DND-41 (cell line): ENCODE measurements at regions not wholly inside any gene's neighbourhood (a gene's known extent, or its start where the extent isn't known, plus 50 kb on each side); places are given as distances from the start of the nearest gene placed in this dataset.

ENCODE experiments used
- ATAC-seq: fragments of 200-7000 bp; cut with Tn5 transposase; 3 replicates; pipeline ENCODE4 v1.9.1; 2021; ENCODE audit warnings: low read depth; ENCODE audit not compliant: insufficient read depth
- DNase-seq: peaks from one replicate; pipeline ENCODE4 v3.0.0-alpha.2; 2020
- H2AFZ ChIP-seq: 2 replicates; pipeline ENCODE4 v1.6.0; 2012; ENCODE audit warnings: low read depth, low read length
- H3K27ac ChIP-seq: 2 replicates; pipeline ENCODE4 v1.5.1; 2012; ENCODE audit warnings: low read length, inconsistent platforms
- H3K27me3 ChIP-seq: fragments of 200-600 bp; sonication (generic); 2 replicates; pipeline ENCODE4 v1.6.0; 2012; ENCODE audit warnings: low read length, mild to moderate bottlenecking, inconsistent platforms; ENCODE audit not compliant: insufficient read depth, poor library complexity
- H3K36me3 ChIP-seq: 2 replicates; pipeline ENCODE4 v1.5.1; 2012; ENCODE audit warnings: low read length, inconsistent platforms; ENCODE audit not compliant: insufficient read depth
- H3K4me1 ChIP-seq: 2 replicates; pipeline ENCODE4 v1.5.1; 2012; ENCODE audit warnings: mild to moderate bottlenecking, low read length; ENCODE audit not compliant: insufficient read depth
- H3K4me2 ChIP-seq: 2 replicates; pipeline ENCODE4 v1.6.0; 2012; ENCODE audit warnings: mild to moderate bottlenecking, moderate library complexity, low read length, inconsistent platforms; ENCODE audit not compliant: insufficient read depth
- H3K4me3 ChIP-seq, 2 experiments: fragments of 200-600 bp in 1 of 2; shearing (Covaris generic) in 1 of 2; 2 replicates each; pipeline ENCODE4 v1.5.1; 2012 to 2016; ENCODE audit warnings: inconsistent platforms in 2 of 2, low read length in 2 of 2, mild to moderate bottlenecking in 2 of 2, low read depth in 1 of 2, moderate library complexity in 1 of 2
- H3K79me2 ChIP-seq: 2 replicates; pipeline ENCODE4 v1.6.0; 2012; ENCODE audit warnings: low read length, inconsistent platforms; ENCODE audit not compliant: insufficient read depth
- H3K9ac ChIP-seq: 2 replicates; pipeline ENCODE4 v1.6.0; 2012; ENCODE audit warnings: low read depth, mild to moderate bottlenecking, inconsistent platforms, low read length, moderate library complexity
- H3K9me3 ChIP-seq: 2 replicates; pipeline ENCODE4 v1.5.1; 2012; ENCODE audit warnings: low read length, moderate library complexity, mild to moderate bottlenecking, inconsistent platforms; ENCODE audit not compliant: insufficient read depth, severe bottlenecking
- H4K20me1 ChIP-seq: 2 replicates; pipeline ENCODE4 v1.6.0; 2012; ENCODE audit warnings: low read length; ENCODE audit not compliant: insufficient read depth
- EZH2 ChIP-seq: IDR thresholded peaks from 3 replicates; pipeline ENCODE4 v1.6.1; 2012; ENCODE audit warnings: borderline replicate concordance, low read depth, mild to moderate bottlenecking, moderate library complexity, low read length, inconsistent platforms; ENCODE audit not compliant: severe bottlenecking
- TF ChIP-seq, protein P1 (sequence below): IDR thresholded peaks from 2 replicates; pipeline ENCODE4 v1.5.1; 2012; ENCODE audit warnings: borderline replicate concordance, low read length, moderate library complexity, mild to moderate bottlenecking; ENCODE audit not compliant: poor library complexity, severe bottlenecking; ENCODE audit errors: extremely low read depth

DNA sequence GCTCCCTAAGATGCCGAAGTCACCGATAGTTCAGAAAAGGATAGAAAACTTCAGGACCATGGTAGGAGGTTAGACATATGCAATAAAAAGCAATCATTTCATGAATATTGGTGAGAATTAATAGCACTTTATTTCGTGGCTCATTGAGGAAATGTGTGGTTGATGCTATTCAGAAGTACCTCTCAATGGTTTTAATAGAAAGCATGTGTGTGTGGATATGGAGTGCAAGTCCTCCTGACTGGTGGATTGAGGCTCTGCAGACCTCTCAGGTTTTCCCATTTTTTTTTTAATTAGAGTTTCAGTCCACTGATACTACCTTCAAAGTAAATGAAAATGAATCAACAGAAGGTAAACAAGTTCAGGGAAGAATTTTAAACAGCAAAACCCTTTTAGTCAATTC is 384.3 kb upstream of the RARB start:
- no peaks in the 10 kb centered on the region for H3K79me2 ChIP-seq
- no peak overlapping the region for H3K27ac ChIP-seq
- no peak for TF ChIP-seq EZH2
- TF ChIP-seq, protein P1, sequence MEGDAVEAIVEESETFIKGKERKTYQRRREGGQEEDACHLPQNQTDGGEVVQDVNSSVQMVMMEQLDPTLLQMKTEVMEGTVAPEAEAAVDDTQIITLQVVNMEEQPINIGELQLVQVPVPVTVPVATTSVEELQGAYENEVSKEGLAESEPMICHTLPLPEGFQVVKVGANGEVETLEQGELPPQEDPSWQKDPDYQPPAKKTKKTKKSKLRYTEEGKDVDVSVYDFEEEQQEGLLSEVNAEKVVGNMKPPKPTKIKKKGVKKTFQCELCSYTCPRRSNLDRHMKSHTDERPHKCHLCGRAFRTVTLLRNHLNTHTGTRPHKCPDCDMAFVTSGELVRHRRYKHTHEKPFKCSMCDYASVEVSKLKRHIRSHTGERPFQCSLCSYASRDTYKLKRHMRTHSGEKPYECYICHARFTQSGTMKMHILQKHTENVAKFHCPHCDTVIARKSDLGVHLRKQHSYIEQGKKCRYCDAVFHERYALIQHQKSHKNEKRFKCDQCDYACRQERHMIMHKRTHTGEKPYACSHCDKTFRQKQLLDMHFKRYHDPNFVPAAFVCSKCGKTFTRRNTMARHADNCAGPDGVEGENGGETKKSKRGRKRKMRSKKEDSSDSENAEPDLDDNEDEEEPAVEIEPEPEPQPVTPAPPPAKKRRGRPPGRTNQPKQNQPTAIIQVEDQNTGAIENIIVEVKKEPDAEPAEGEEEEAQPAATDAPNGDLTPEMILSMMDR = no peak
- no peak for DNase-seq
- no peaks in the 10 kb centered on the region for H3K36me3 ChIP-seq
- no peaks in the 10 kb centered on the region for H3K4me1 ChIP-seq
- no peak overlapping the region for H3K4me3 ChIP-seq
- no peaks in the 10 kb centered on the region for H3K9me3 ChIP-seq
- ATAC-seq = no peak
- no peaks in the 10 kb centered on the region for H4K20me1 ChIP-seq
- no peak overlapping the region for H2AFZ ChIP-seq
- H3K9ac ChIP-seq = no peak overlapping the region
- H3K27me3 ChIP-seq = no peaks in the 10 kb centered on the region
- no peak overlapping the region for H3K4me2 ChIP-seq

DNA sequence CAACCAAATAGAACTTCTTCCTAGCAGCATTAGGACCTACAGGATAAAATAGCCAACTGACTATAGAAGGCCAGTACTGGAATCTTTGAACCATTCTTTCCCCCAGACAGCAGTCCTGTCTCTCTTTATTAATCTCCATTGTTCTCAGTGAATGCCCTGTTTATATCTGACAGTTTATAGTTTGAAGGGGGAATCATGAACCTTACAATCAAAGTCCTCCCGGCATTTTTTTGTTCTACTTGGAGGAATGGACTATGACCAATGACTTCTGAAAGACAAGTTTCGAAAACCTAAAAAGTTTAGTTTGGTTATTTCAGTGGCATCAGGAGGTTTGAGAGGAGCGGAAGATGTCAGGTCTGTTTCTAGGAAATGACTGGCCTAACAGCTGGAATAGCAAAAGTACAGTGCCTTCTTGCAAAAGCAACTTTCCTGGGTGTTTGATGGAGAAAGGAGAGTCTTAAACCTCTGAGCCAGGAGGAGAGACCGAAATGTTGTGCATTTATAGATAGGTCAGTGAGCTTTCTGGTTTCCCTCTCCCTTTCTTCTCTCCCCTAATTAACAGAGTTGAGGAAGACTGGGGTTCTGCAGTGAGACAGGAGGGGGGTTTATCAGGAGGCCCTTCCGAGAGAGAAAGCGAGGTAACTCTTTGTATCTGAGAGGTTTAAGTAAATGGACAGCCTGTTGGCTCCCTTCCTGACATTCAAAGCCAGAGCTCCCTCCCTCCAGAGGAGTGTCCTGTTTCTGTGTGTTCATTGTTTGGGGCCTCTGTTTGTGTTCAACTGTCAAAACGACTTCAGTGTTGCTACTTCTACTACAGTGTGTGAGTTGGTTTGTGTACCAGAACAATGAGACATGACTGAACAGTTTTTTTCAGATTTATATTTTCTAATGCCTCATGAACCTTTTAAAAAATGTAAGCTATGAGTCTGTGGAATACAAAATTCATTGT is 383.0 kb upstream of the RARB start:
- no peak overlapping the region for H3K9ac ChIP-seq
- H3K9me3 ChIP-seq = no peaks in the 10 kb centered on the region
- H3K4me2 ChIP-seq = no peak overlapping the region
- DNase-seq = no peak
- H3K27me3 ChIP-seq = no peaks in the 10 kb centered on the region
- H2AFZ ChIP-seq = no peak overlapping the region
- no peak for ATAC-seq
- no peaks in the 10 kb centered on the region for H3K79me2 ChIP-seq
- H3K4me1 ChIP-seq = no peaks in the 10 kb centered on the region
- H3K4me3 ChIP-seq = no peak overlapping the region
- H4K20me1 ChIP-seq = no peaks in the 10 kb centered on the region
- H3K36me3 ChIP-seq = no peaks in the 10 kb centered on the region
- TF ChIP-seq, protein P1 = no peak
- TF ChIP-seq EZH2 = no peak
- no peak overlapping the region for H3K27ac ChIP-seq

DNA sequence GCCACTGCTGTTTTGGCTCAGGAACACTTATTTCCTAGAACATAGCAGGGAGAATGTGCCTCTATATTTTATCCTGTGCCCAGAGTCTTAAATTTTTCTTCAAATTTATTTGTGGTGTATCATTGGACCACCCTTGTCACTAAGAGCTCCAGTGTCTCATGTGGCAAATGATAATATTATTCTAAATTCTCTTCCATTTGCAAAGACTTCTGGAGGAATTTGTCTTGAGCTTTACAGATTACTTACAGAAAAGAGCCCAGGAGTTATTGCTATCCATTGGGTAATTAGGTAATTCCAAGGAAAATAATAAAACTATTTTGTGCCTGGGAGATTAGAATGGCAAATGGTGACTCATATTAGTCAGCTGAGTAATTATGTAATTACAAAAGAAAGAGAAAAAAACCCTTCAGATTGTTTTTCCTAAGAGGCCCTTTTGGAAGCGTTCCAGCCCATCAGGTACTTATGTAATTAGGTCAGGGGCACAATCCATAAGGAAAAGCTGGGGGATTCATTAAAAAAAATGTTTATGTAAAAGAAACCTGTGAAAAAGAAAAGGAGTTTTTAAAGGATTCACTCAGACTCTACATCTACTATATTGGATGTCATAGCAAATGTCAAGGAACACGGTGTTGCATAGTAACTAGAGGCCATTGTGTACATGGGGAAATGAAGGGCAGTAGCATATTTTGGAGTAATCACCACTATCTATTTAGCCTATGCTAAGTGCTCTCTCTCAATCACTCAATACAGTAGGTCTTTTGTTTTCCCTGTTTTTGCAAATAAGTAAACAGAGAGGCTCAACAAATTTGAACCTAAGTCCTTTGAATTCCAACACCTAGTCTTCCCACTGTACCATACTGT is 380.9 kb upstream of the RARB start:
- Histone ChIP-seq H3K79me2 (no peaks in the 10 kb centered on the region), H3K4me1 (no peaks in the 10 kb centered on the region), H3K9ac (no peak overlapping the region), H3K27ac (no peak overlapping the region), H3K36me3 (no peaks in the 10 kb centered on the region), H3K27me3 (no peaks in the 10 kb centered on the region), H4K20me1 (no peaks in the 10 kb centered on the region), H3K4me3 (no peak overlapping the region), H3K9me3 (no peaks in the 10 kb centered on the region), H2AFZ (no peak overlapping the region), H3K4me2 (no peak overlapping the region)
- DNase-seq (no peak), ATAC-seq (no peak)
- TF ChIP-seq EZH2 = no peak
- TF ChIP-seq, protein P1 = no peak
